ENCODE measurements at regions not wholly inside any gene's neighbourhood (a gene's known extent, or its start where the extent isn't known, plus 50 kb on each side); places are given as distances from the start of the nearest gene placed in this dataset.
"Not testable (repeated sequence)": the region's sequence is repeated elsewhere in the genome, so short reads cannot be mapped to it uniquely, and the experiment has no call there.

GRCh38 chr12:88753707-88754106 is 173.4 kb upstream of the KITLG start:
- DNase-seq (ENCODE audit: low read depth) = no peak

- no peak for DNase-seq (ENCODE audit: low read depth)
Observed at GRCh38 chr12:88753066-88753465, 172.8 kb upstream of the KITLG start.

GRCh38 chr12:88752183-88752582 is 171.9 kb upstream of the KITLG start:
- DNase-seq (ENCODE audit: low read depth) = no peak

- DNase-seq (ENCODE audit: low read depth) = no peak
Observed at GRCh38 chr12:88750867-88751543, 170.7 kb upstream of the KITLG start.

- DNase-seq (ENCODE audit: low read depth) = no peak
Observed at GRCh38 chr12:88746386-88746785, 166.1 kb upstream of the KITLG start.

- DNase-seq (ENCODE audit: low read depth) = no peak
Observed at GRCh38 chr12:88743946-88744685, 163.8 kb upstream of the KITLG start.

GRCh38 chr12:88737838-88738472 is 157.7 kb upstream of the KITLG start:
- no peak for DNase-seq (ENCODE audit: low read depth)

- DNase-seq (ENCODE audit: low read depth) = no peak
Observed at GRCh38 chr12:88736031-88736430, 155.8 kb upstream of the KITLG start.

- no peak for DNase-seq (ENCODE audit: low read depth)
Observed at GRCh38 chr12:88733008-88733407, 152.7 kb upstream of the KITLG start.

- DNase-seq (ENCODE audit: low read depth) = no peak
Observed at GRCh38 chr12:88729196-88729595, 148.9 kb upstream of the KITLG start.

GRCh38 chr12:88726806-88727720 is 146.8 kb upstream of the KITLG start:
- DNase-seq (ENCODE audit: low read depth) = no peak

GRCh38 chr12:88725592-88726143 is 145.4 kb upstream of the KITLG start:
- no peak for DNase-seq (ENCODE audit: low read depth)

GRCh38 chr12:88723219-88723618 is 142.9 kb upstream of the KITLG start:
- DNase-seq (ENCODE audit: low read depth) = no peak

- no peak for DNase-seq (ENCODE audit: low read depth)
Observed at GRCh38 chr12:88720785-88721650, 140.7 kb upstream of the KITLG start.

- DNase-seq (ENCODE audit: low read depth) = no peak
Observed at GRCh38 chr12:88720231-88720630, 140.0 kb upstream of the KITLG start.

GRCh38 chr12:88717188-88717587 is 136.9 kb upstream of the KITLG start:
- no peak for DNase-seq (ENCODE audit: low read depth)

GRCh38 chr12:88716240-88716639 is 136.0 kb upstream of the KITLG start:
- DNase-seq (ENCODE audit: low read depth) = no peak

GRCh38 chr12:88715673-88716072 is 135.4 kb upstream of the KITLG start:
- DNase-seq (ENCODE audit: low read depth) = no peak

- not testable (repeated sequence) for DNase-seq (ENCODE audit: low read depth)
Observed at GRCh38 chr12:88714263-88714882, 134.1 kb upstream of the KITLG start.

GRCh38 chr12:88707800-88708199 is 127.5 kb upstream of the KITLG start:
- DNase-seq (ENCODE audit: low read depth) = no peak
